ENCODE measurements at regions not wholly inside any gene's neighbourhood (a gene's known extent, or its start where the extent isn't known, plus 50 kb on each side); places are given as distances from the start of the nearest gene placed in this dataset.

DNA sequence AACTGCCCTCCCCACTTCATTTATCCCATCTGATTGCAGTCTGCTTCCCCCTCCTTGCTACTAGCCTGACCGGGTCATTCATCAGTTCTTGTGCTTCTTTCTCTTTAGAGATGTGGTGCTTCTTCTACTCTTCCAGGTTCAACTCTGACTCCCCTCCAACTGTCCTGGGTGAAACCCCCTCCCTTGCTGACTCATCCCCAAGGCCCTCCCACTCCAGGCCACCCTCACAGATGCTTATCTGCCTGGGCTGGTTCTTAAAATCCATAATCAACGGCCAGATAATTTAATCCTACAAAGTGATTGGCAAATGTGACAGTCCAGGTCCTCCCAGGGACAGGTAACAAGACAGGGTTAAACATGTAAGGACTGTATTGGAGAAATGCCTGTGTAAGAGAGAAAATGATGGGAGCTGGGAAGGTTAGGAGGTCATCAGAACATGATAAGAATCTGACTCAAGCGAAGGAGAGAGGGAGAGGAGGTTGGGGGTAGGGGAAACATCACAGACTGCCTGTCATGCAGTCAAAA, 182.8 kb upstream of the C1QTNF7 start:
- DNase-seq (no peak), ATAC-seq (no peak)
- H3K36me3 ChIP-seq = no peaks in the 10 kb centered on the region
- H3K9me3 ChIP-seq = no peaks in the 10 kb centered on the region
- H3K27me3 ChIP-seq = no peaks in the 10 kb centered on the region
- H3K27ac ChIP-seq = no peak overlapping the region
- H3K4me3 ChIP-seq = no peak overlapping the region
- TF ChIP-seq CTCF (IDR thresholded peaks at IDR 0.05) = no peak
- H3K4me1 ChIP-seq = no peaks in the 10 kb centered on the region
- intact Hi-C loops (cut with DNase I) = no loop called here

DNA sequence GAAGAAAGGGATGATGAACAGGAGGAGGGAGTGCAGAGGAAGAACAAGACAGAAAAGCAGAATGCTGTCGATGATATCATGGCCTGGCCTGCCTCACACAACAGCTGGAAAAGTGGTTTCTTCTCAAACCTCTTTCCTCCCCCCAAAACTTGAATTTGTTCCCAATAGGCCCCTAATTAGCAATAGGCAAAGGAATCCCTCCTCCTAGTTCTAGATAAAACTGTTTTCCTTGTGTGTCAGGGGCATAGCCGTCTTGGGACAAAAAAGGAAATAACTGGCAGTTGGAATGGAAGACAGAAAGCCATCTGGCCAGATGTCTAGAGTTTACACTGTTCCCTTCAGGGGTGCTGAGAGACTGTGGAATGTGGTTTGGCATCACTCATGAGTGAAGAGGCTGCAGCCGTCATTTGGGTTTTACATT, 177.8 kb upstream of the C1QTNF7 start:
- DNase-seq (peak in 2 of 4 donors; percentile 46 to 58), ATAC-seq (peak; percentile 48)
- Histone ChIP-seq H3K9me3 (no peaks in the 10 kb centered on the region), H3K4me3 (no peak overlapping the region), H3K36me3 (no peaks in the 10 kb centered on the region), H3K27ac (no peak overlapping the region), H3K27me3 (no peaks in the 10 kb centered on the region), H3K4me1 (peaks cover 0 to 5% of the 10 kb centered on the region in 2 donors)
- no peak for TF ChIP-seq CTCF (IDR thresholded peaks at IDR 0.05)
- intact Hi-C loops (cut with DNase I) = no loop called here

GRCh38 chr4:15253349-15253748, 174.5 kb upstream of the C1QTNF7 start:
- peaks cover 0 to 5% of the 10 kb centered on the region in 2 donors for H3K4me1 ChIP-seq
- no peak overlapping the region for H3K4me3 ChIP-seq
- no peaks in the 10 kb centered on the region for H3K27me3 ChIP-seq
- no peak for DNase-seq
- no peak for ATAC-seq
- TF ChIP-seq CTCF (IDR thresholded peaks at IDR 0.05) = no peak
- no peaks in the 10 kb centered on the region for H3K36me3 ChIP-seq
- H3K27ac ChIP-seq = no peak overlapping the region
- intact Hi-C loops (cut with DNase I) = no loop called here
- no peaks in the 10 kb centered on the region for H3K9me3 ChIP-seq

- peak in 2 of 4 donors; percentile 59 to 70 for DNase-seq
- Histone ChIP-seq H3K4me1 (peaks cover 0 to 5% of the 10 kb centered on the region in 2 donors), H3K9me3 (no peaks in the 10 kb centered on the region), H3K36me3 (no peaks in the 10 kb centered on the region), H3K4me3 (no peak overlapping the region), H3K27me3 (no peaks in the 10 kb centered on the region), H3K27ac (peak overlapping the region in 1 of 2 donors; percentile 9)
- ATAC-seq = peak; percentile 49
- TF ChIP-seq CTCF (IDR thresholded peaks at IDR 0.05) = no peak
- intact Hi-C loops (cut with DNase I) = no loop called here
Observed at GRCh38 chr4:15254236-15254880, 173.5 kb upstream of the C1QTNF7 start.

- no peak for ATAC-seq
- intact Hi-C loops (cut with DNase I) = no loop called here
- TF ChIP-seq CTCF (IDR thresholded peaks at IDR 0.05) = no peak
Observed at GRCh38 chr4:15255537-15255936, 172.3 kb upstream of the C1QTNF7 start.

More at GRCh38 chr4:15255537-15255936, 172.3 kb upstream of the C1QTNF7 start:
- Histone ChIP-seq H3K27ac (no peak overlapping the region), H3K4me1 (peaks cover 0 to 5% of the 10 kb centered on the region in 2 donors), H3K9me3 (no peaks in the 10 kb centered on the region), H3K27me3 (no peaks in the 10 kb centered on the region), H3K4me3 (no peak overlapping the region), H3K36me3 (no peaks in the 10 kb centered on the region)
- no peak for DNase-seq

All from left lung (tissue), 4 donors.